Lower lobe of right lung (tissue), 2 donors: ENCODE measurements at regions not wholly inside any gene's neighbourhood (a gene's known extent, or its start where the extent isn't known, plus 50 kb on each side); places are given as distances from the start of the nearest gene placed in this dataset.

ENCODE experiments used
- ATAC-seq, 2 donors: fragments of 200-7000 bp; cut with Tn5 transposase; one replicate each; pipeline ENCODE4 v1.9.1; 2020 to 2022; ENCODE audit warnings: mild to moderate bottlenecking in 2 of 2, moderate library complexity in 2 of 2
- DNase-seq: peaks from one replicate; pipeline ENCODE4 v3.0.0-alpha.2; 2020
- H3K27ac ChIP-seq: fragments of 200-600 bp; one replicate; pipeline ENCODE4 v1.8.0; 2022
- H3K27me3 ChIP-seq: fragments of 200-600 bp; one replicate; pipeline ENCODE4 v1.8.0; 2022; ENCODE audit warnings: low read depth
- H3K36me3 ChIP-seq: fragments of 200-600 bp; one replicate; pipeline ENCODE4 v1.8.0; 2022; ENCODE audit warnings: mild to moderate bottlenecking
- H3K4me1 ChIP-seq: fragments of 200-600 bp; one replicate; pipeline ENCODE4 v1.8.0; 2022
- H3K4me3 ChIP-seq: fragments of 200-600 bp; one replicate; pipeline ENCODE4 v1.8.0; 2022; ENCODE audit warnings: mild to moderate bottlenecking
- H3K9me3 ChIP-seq: fragments of 200-600 bp; one replicate; pipeline ENCODE4 v1.8.0; 2022
- CTCF ChIP-seq: fragments of 200-600 bp; IDR thresholded peaks from one replicate; pipeline ENCODE4 v1.8.0; 2022; ENCODE audit warnings: antibody characterized with exemption, mild to moderate bottlenecking
- intact Hi-C: fragments of 100-400 bp; cut with DNase I; formaldehyde crosslinking; loops from one replicate; pipeline ENCODE4 v1.11.0; 2022
- donor health status: DM: no; HTN: yes; CAD: no; lungs with severe emphysema.

GRCh38 chr22:42217752-42218280 is 52.6 kb downstream of the TCF20 start:
- Histone ChIP-seq H3K27me3 (no peaks in the 10 kb centered on the region), H3K27ac (no peak overlapping the region), H3K4me3 (no peak overlapping the region), H3K4me1 (peaks cover 9% of the 10 kb centered on the region), H3K36me3 (peaks cover 26% of the 10 kb centered on the region), H3K9me3 (no peaks in the 10 kb centered on the region)
- no peak for TF ChIP-seq CTCF
- no peak for ATAC-seq
- DNase-seq, result no peak
- intact Hi-C loops, result no loop called here

- Histone ChIP-seq H3K27ac (no peak overlapping the region), H3K4me1 (peaks cover 2% of the 10 kb centered on the region), H3K9me3 (no peaks in the 10 kb centered on the region), H3K27me3 (no peaks in the 10 kb centered on the region), H3K36me3 (peaks cover 32% of the 10 kb centered on the region), H3K4me3 (no peak overlapping the region)
- no peak for TF ChIP-seq CTCF
- no peak for DNase-seq
- no peak for ATAC-seq
- intact Hi-C loops, result no loop called here
These were observed 53.3 kb downstream of the TCF20 start for GRCh38 chr22:42217019-42217751.

- intact Hi-C loops, result no loop called here
- ATAC-seq (peak in 1 of 2 donors; percentile 23), DNase-seq (no peak)
These were observed 55.6 kb downstream of the TCF20 start for GRCh38 chr22:42214633-42215415.

GRCh38 chr22:42208362-42208761 is 62.1 kb downstream of the TCF20 start:
- Histone ChIP-seq H3K27me3 (no peaks in the 10 kb centered on the region), H3K27ac (no peak overlapping the region), H3K4me3 (no peak overlapping the region), H3K36me3 (peaks cover 48% of the 10 kb centered on the region), H3K9me3 (no peaks in the 10 kb centered on the region), H3K4me1 (peaks cover 7% of the 10 kb centered on the region)
- no peak for DNase-seq
- intact Hi-C loops, result no loop called here
- ATAC-seq, result no peak
- TF ChIP-seq CTCF, result no peak

More at GRCh38 chr22:42214633-42215415, 55.6 kb downstream of the TCF20 start:
- Histone ChIP-seq H3K36me3 (peaks cover 56% of the 10 kb centered on the region), H3K9me3 (no peaks in the 10 kb centered on the region), H3K27ac (no peak overlapping the region), H3K4me3 (no peak overlapping the region), H3K4me1 (no peaks in the 10 kb centered on the region), H3K27me3 (no peaks in the 10 kb centered on the region)
- no peak for TF ChIP-seq CTCF

- ATAC-seq, result no peak
- intact Hi-C loops, result no loop called here
- no peak for DNase-seq
- Histone ChIP-seq H3K9me3 (no peaks in the 10 kb centered on the region), H3K27me3 (no peaks in the 10 kb centered on the region), H3K4me3 (no peak overlapping the region), H3K4me1 (peaks cover 7% of the 10 kb centered on the region), H3K36me3 (peaks cover 43% of the 10 kb centered on the region), H3K27ac (no peak overlapping the region)
- TF ChIP-seq CTCF, result no peak
These were observed 62.5 kb downstream of the TCF20 start for GRCh38 chr22:42207918-42208317.
